ENCODE measurements at regions not wholly inside any gene's neighbourhood (a gene's known extent, or its start where the extent isn't known, plus 50 kb on each side); places are given as distances from the start of the nearest gene placed in this dataset.

DNA sequence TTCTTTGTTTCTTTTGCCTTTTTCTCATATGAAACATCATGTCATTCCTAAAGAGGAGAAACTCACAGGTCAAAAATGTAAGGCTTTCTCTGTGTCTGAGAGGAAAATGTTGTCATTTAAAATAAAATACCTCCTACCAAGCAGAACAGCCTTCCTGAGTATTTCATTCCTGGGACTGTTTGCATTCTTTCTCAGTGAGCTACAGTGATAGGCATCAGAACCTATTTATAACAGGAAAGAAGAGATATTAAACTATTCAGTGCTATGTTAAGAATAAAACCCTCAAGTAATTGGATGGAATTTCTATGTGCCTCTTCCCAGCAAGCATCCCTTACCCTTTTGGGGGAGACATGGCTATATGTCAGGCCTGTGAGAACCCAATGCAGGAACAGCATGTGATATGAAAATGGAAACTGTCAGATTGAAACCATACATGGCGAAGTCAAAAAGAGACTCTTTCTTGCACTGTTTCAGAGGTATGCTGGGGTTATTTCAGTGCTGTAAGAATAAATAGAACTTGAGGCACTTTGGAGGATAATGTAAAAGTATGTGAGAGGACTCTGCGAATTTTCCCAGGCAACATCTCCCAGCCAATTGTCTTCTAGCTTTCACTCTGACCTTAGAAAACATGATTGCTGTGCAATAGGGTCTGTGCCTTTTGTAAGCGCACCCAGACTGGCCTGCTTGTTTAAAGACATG is 133.8 kb upstream of the CCN2 start:
- Histone ChIP-seq H3K27me3 (ENCODE audit: insufficient read depth, low read length) (no peaks in the 10 kb centered on the region), H3K4me3 (ENCODE audit: low read length in 2 of 2) (no peak overlapping the region), H3K27ac (ENCODE audit: low read depth, low read length) (no peak overlapping the region), H3K4me1 (ENCODE audit: insufficient read depth, low read length) (no peaks in the 10 kb centered on the region), H3K36me3 (ENCODE audit: insufficient read depth, low read length) (no peaks in the 10 kb centered on the region), H3K9me3 (ENCODE audit: control insufficient read depth in 1 of 2, low read length in 2 of 2) (no peaks in the 10 kb centered on the region)
- Mint-ChIP-seq H3K9me3 (peaks cover 0 to 5% (median 3%) of the 10 kb centered on the region in 8 donors), H3K36me3 (no peaks in the 10 kb centered on the region), H3K27ac (no peak overlapping the region), H3K4me1 (no peaks in the 10 kb centered on the region), H3K4me3 (no peak overlapping the region), H3K27me3 (no peaks in the 10 kb centered on the region)
- DNase-seq, result no peak
- intact Hi-C loops (cut with micrococcal nuclease), result no loop called here
- CTCF ChIA-PET (ENCODE audit: partially characterized antibody), result no interaction called here
- POLR2A ChIA-PET (ENCODE audit: partially characterized antibody), result no interaction called here

GRCh38 chr6:132082421-132082820 is 131.2 kb upstream of the CCN2 start:
- H3K36me3 Mint-ChIP-seq, result no peaks in the 10 kb centered on the region
- H3K9me3 Mint-ChIP-seq, result peaks cover 0 to 3% (median 0%) of the 10 kb centered on the region in 8 donors
- Histone ChIP-seq H3K4me1 (ENCODE audit: insufficient read depth, low read length) (no peaks in the 10 kb centered on the region), H3K36me3 (ENCODE audit: insufficient read depth, low read length) (no peaks in the 10 kb centered on the region), H3K9me3 (ENCODE audit: control insufficient read depth in 1 of 2, low read length in 2 of 2) (no peaks in the 10 kb centered on the region), H3K4me3 (ENCODE audit: low read length in 2 of 2) (no peak overlapping the region), H3K27me3 (ENCODE audit: insufficient read depth, low read length) (no peaks in the 10 kb centered on the region), H3K27ac (ENCODE audit: low read depth, low read length) (no peak overlapping the region)
- no peak for DNase-seq
- intact Hi-C loops (cut with micrococcal nuclease), result no loop called here
- H3K27ac Mint-ChIP-seq, result no peak overlapping the region
- POLR2A ChIA-PET (ENCODE audit: partially characterized antibody), result no interaction called here
- CTCF ChIA-PET (ENCODE audit: partially characterized antibody), result no interaction called here
- H3K4me1 Mint-ChIP-seq, result no peaks in the 10 kb centered on the region
- H3K4me3 Mint-ChIP-seq, result no peak overlapping the region
- H3K27me3 Mint-ChIP-seq, result no peaks in the 10 kb centered on the region

GRCh38 chr6:132081338-132081737 is 130.2 kb upstream of the CCN2 start:
- Mint-ChIP-seq H3K27me3 (peaks cover 0 to 2% of the 10 kb centered on the region in 2 donors), H3K4me1 (no peaks in the 10 kb centered on the region), H3K36me3 (no peaks in the 10 kb centered on the region), H3K4me3 (no peak overlapping the region), H3K27ac (no peak overlapping the region), H3K9me3 (peaks cover 0 to 3% (median 0%) of the 10 kb centered on the region in 8 donors)
- Histone ChIP-seq H3K36me3 (ENCODE audit: insufficient read depth, low read length) (no peaks in the 10 kb centered on the region), H3K9me3 (ENCODE audit: control insufficient read depth in 1 of 2, low read length in 2 of 2) (no peaks in the 10 kb centered on the region), H3K4me1 (ENCODE audit: insufficient read depth, low read length) (no peaks in the 10 kb centered on the region), H3K27me3 (ENCODE audit: insufficient read depth, low read length) (no peaks in the 10 kb centered on the region), H3K27ac (ENCODE audit: low read depth, low read length) (no peak overlapping the region), H3K4me3 (ENCODE audit: low read length in 2 of 2) (no peak overlapping the region)
- DNase-seq, result no peak
- intact Hi-C loops (cut with micrococcal nuclease), result no loop called here
- ChIA-PET CTCF (ENCODE audit: partially characterized antibody) (no interaction called here), POLR2A (ENCODE audit: partially characterized antibody) (no interaction called here)

DNA sequence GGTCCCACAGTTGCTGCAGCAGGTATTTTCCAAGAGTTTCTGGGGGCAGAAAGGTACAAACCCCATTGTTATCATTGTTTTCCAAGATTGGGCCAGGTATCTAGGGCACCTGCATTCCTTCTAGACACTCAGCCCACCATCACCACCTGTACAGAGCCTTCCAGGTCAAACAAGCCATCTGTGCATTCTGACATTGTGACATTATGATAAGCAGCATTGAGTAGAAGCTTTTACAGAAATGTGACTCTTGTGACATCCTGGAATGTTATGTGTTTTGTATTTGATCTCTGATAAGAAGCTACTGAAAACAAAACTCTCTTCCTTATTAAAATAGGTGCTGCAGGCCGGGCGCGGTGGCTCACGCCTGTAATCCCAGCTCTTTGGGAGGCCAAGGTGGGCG is 128.1 kb upstream of the CCN2 start:
- POLR2A ChIA-PET (ENCODE audit: partially characterized antibody), result no interaction called here
- Mint-ChIP-seq H3K9me3 (peaks cover 0 to 4% (median 0%) of the 10 kb centered on the region in 8 donors), H3K4me1 (no peaks in the 10 kb centered on the region), H3K27me3 (peaks cover 0 to 4% of the 10 kb centered on the region in 2 donors), H3K4me3 (no peak overlapping the region), H3K27ac (peak overlapping the region in 1 of 7 donors; percentile 66), H3K36me3 (no peaks in the 10 kb centered on the region)
- no peak for DNase-seq
- Histone ChIP-seq H3K27me3 (ENCODE audit: insufficient read depth, low read length) (no peaks in the 10 kb centered on the region), H3K27ac (ENCODE audit: low read depth, low read length) (no peak overlapping the region), H3K4me1 (ENCODE audit: insufficient read depth, low read length) (no peaks in the 10 kb centered on the region), H3K36me3 (ENCODE audit: insufficient read depth, low read length) (no peaks in the 10 kb centered on the region), H3K9me3 (ENCODE audit: control insufficient read depth in 1 of 2, low read length in 2 of 2) (no peaks in the 10 kb centered on the region), H3K4me3 (ENCODE audit: low read length in 2 of 2) (no peak overlapping the region)
- intact Hi-C loops (cut with micrococcal nuclease), result no loop called here
- CTCF ChIA-PET (ENCODE audit: partially characterized antibody), result no interaction called here

GRCh38 chr6:132076452-132076851 is 125.3 kb upstream of the CCN2 start:
- Mint-ChIP-seq H3K4me1 (no peaks in the 10 kb centered on the region), H3K9me3 (peaks cover 0 to 2% (median 0%) of the 10 kb centered on the region in 8 donors), H3K4me3 (no peak overlapping the region), H3K36me3 (no peaks in the 10 kb centered on the region), H3K27ac (no peak overlapping the region), H3K27me3 (peaks cover 0 to 4% of the 10 kb centered on the region in 2 donors)
- Histone ChIP-seq H3K27me3 (ENCODE audit: insufficient read depth, low read length) (no peaks in the 10 kb centered on the region), H3K9me3 (ENCODE audit: control insufficient read depth in 1 of 2, low read length in 2 of 2) (no peaks in the 10 kb centered on the region), H3K36me3 (ENCODE audit: insufficient read depth, low read length) (no peaks in the 10 kb centered on the region), H3K4me3 (ENCODE audit: low read length in 2 of 2) (no peak overlapping the region), H3K27ac (ENCODE audit: low read depth, low read length) (no peak overlapping the region), H3K4me1 (ENCODE audit: insufficient read depth, low read length) (no peaks in the 10 kb centered on the region)
- intact Hi-C loops (cut with micrococcal nuclease), result no loop called here
- no peak for DNase-seq
- POLR2A ChIA-PET (ENCODE audit: partially characterized antibody), result no interaction called here
- CTCF ChIA-PET (ENCODE audit: partially characterized antibody), result no interaction called here

- Histone ChIP-seq H3K27me3 (ENCODE audit: insufficient read depth, low read length) (no peaks in the 10 kb centered on the region), H3K4me1 (ENCODE audit: insufficient read depth, low read length) (no peaks in the 10 kb centered on the region), H3K36me3 (ENCODE audit: insufficient read depth, low read length) (no peaks in the 10 kb centered on the region), H3K9me3 (ENCODE audit: control insufficient read depth in 1 of 2, low read length in 2 of 2) (no peaks in the 10 kb centered on the region), H3K4me3 (ENCODE audit: low read length in 2 of 2) (no peak overlapping the region), H3K27ac (ENCODE audit: low read depth, low read length) (no peak overlapping the region)
- Mint-ChIP-seq H3K4me1 (no peaks in the 10 kb centered on the region), H3K27me3 (peaks cover 0 to 4% of the 10 kb centered on the region in 2 donors), H3K9me3 (peaks cover 0 to 2% (median 0%) of the 10 kb centered on the region in 8 donors), H3K27ac (no peak overlapping the region), H3K4me3 (no peak overlapping the region), H3K36me3 (no peaks in the 10 kb centered on the region)
- DNase-seq, result no peak
- intact Hi-C loops (cut with micrococcal nuclease), result no loop called here
- CTCF ChIA-PET (ENCODE audit: partially characterized antibody), result no interaction called here
- POLR2A ChIA-PET (ENCODE audit: partially characterized antibody), result no interaction called here
Observed at GRCh38 chr6:132072831-132073230, 121.7 kb upstream of the CCN2 start.

- Mint-ChIP-seq H3K4me1 (no peaks in the 10 kb centered on the region), H3K27me3 (peaks cover 0 to 4% of the 10 kb centered on the region in 2 donors), H3K27ac (no peak overlapping the region), H3K36me3 (no peaks in the 10 kb centered on the region), H3K9me3 (peaks cover 0 to 2% (median 0%) of the 10 kb centered on the region in 8 donors), H3K4me3 (no peak overlapping the region)
- no peak for DNase-seq
- H3K27me3 ChIP-seq (ENCODE audit: insufficient read depth, low read length), result no peaks in the 10 kb centered on the region
- ChIA-PET POLR2A (ENCODE audit: partially characterized antibody) (no interaction called here), CTCF (ENCODE audit: partially characterized antibody) (no interaction called here)
- H3K27ac ChIP-seq (ENCODE audit: low read depth, low read length), result no peak overlapping the region
- no peaks in the 10 kb centered on the region for H3K9me3 ChIP-seq (ENCODE audit: control insufficient read depth in 1 of 2, low read length in 2 of 2)
- H3K4me1 ChIP-seq (ENCODE audit: insufficient read depth, low read length), result no peaks in the 10 kb centered on the region
- intact Hi-C loops (cut with micrococcal nuclease), result no loop called here
- no peaks in the 10 kb centered on the region for H3K36me3 ChIP-seq (ENCODE audit: insufficient read depth, low read length)
- no peak overlapping the region for H3K4me3 ChIP-seq (ENCODE audit: low read length in 2 of 2)
Observed at GRCh38 chr6:132072271-132072670, 121.1 kb upstream of the CCN2 start.

DNA sequence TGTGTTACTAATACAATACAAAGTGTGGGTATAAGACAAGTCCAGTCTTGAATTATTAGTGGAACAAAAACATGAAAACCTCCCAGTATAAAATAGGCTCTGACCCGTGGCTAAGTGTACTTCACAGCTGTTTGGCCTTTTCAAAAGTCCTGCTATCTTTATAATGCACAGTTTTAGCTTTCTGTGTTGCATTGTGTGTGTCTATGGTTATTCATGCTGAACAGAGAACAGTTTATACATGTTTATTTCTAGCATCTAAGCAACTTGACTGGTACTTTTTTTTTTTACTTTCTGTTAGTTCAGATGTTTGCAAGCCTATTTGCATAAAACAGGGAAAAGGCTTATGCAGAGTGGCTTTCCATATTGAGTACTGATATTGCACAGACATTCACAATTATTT is 119.2 kb upstream of the CCN2 start:
- Mint-ChIP-seq H3K27me3 (no peaks in the 10 kb centered on the region), H3K4me1 (no peaks in the 10 kb centered on the region)
- CTCF ChIA-PET (ENCODE audit: partially characterized antibody), result no interaction called here

More for the DNA sequence above, 119.2 kb upstream of the CCN2 start:
- Mint-ChIP-seq H3K36me3 (no peaks in the 10 kb centered on the region), H3K27ac (no peak overlapping the region), H3K9me3 (peaks cover 0 to 4% (median 0%) of the 10 kb centered on the region in 8 donors), H3K4me3 (no peak overlapping the region)
- Histone ChIP-seq H3K4me3 (ENCODE audit: low read length in 2 of 2) (no peak overlapping the region), H3K27me3 (ENCODE audit: insufficient read depth, low read length) (no peaks in the 10 kb centered on the region), H3K36me3 (ENCODE audit: insufficient read depth, low read length) (no peaks in the 10 kb centered on the region), H3K27ac (ENCODE audit: low read depth, low read length) (no peak overlapping the region), H3K4me1 (ENCODE audit: insufficient read depth, low read length) (no peaks in the 10 kb centered on the region), H3K9me3 (ENCODE audit: control insufficient read depth in 1 of 2, low read length in 2 of 2) (no peaks in the 10 kb centered on the region)
- no peak for DNase-seq
- POLR2A ChIA-PET (ENCODE audit: partially characterized antibody), result no interaction called here
- intact Hi-C loops (cut with micrococcal nuclease), result no loop called here

Data from CD4-positive, alpha-beta memory T cell (primary cell).